ENCODE measurements at regions not wholly inside any gene's neighbourhood (a gene's known extent, or its start where the extent isn't known, plus 50 kb on each side); places are given as distances from the start of the nearest gene placed in this dataset.
A peak's percentile ranks its signal among the peaks of the same experiment; 100 is the strongest.

- H3K4me2 ChIP-seq (ENCODE audit: low read depth, low read length): no peak overlapping the region
- H3K4me3 ChIP-seq (replicated peaks in 1 of 3; ENCODE audit: insufficient read depth in 1 of 3, low read depth in 2 of 3, low read length in 3 of 3): no peak overlapping the region
- H3K27ac ChIP-seq (ENCODE audit: extremely low read length, insufficient read depth, low read length): no peak overlapping the region
- intact Hi-C loops (cut with micrococcal nuclease; ENCODE audit: unreplicated experiment) (no loop called here), in situ Hi-C loops (cut with HindIII; ENCODE audit: extremely low pct_ligation_motif_present, low pct_unique_long_range_greater_than_20kb) (no loop called here)
- ATAC-seq (no peak), FAIRE-seq (no peak), DNase-seq (ENCODE audit: low spot score) (no peak)
- no peaks in the 10 kb centered on the region for H3K36me3 ChIP-seq (replicated peaks in 1 of 2; ENCODE audit: control insufficient read depth in 1 of 2, insufficient read depth in 2 of 2, low read length in 2 of 2)
- no peak overlapping the region for H2AFZ ChIP-seq (ENCODE audit: low read length)
- no peaks in the 10 kb centered on the region for H3K79me2 ChIP-seq (ENCODE audit: insufficient read depth, low read length)
- peaks cover 7% of the 10 kb centered on the region; the same call in 1 of the 2 replicates for H3K9me3 ChIP-seq (ENCODE audit: low read length)
- ChIA-PET POLR2A (no interaction called here), CTCF (ENCODE audit: low intra/inter-chr PET ratio, low total read pairs) (no interaction called here)
- H3K9ac ChIP-seq (ENCODE audit: insufficient read depth, low read depth, low read length): no peak overlapping the region
- H3K4me1 ChIP-seq (ENCODE audit: insufficient read depth, low read length): peaks cover 28% of the 10 kb centered on the region
- no peak for TF ChIP-seq POLR2AphosphoS2 (IDR thresholded peaks at IDR 0.05; ENCODE audit: low read depth, low read length)
- TF ChIP-seq ZNF749 (CRISPR knock-in tag; IDR thresholded peaks at IDR 0.05; ENCODE audit: borderline replicate concordance): no peak
- TF ChIP-seq ZNF564 (CRISPR knock-in tag; IDR thresholded peaks at IDR 0.05): peak; percentile 95
- TF ChIP-seq KDM5B (CRISPR knock-in tag; IDR thresholded peaks at IDR 0.05; ENCODE audit: borderline replicate concordance): no peak
- no peak for TF ChIP-seq GTF3A (CRISPR knock-in tag; conservative IDR thresholded peaks at IDR 0.05)
- H3K27me3 ChIP-seq (ENCODE audit: control insufficient read depth in 1 of 2, insufficient read depth in 2 of 2, low read length in 2 of 2): no peaks in the 10 kb centered on the region
- BruUV-seq (replicated peaks): no TSS peak
- no peaks in the 10 kb centered on the region for H4K20me1 ChIP-seq (ENCODE audit: insufficient read depth, low read length)
Measured at GRCh38 chr6:95794749-95795148, 217.4 kb downstream of the MANEA start.

GRCh38 chr6:95795927-95796326 is 218.6 kb downstream of the MANEA start:
- Histone ChIP-seq H3K79me2 (ENCODE audit: insufficient read depth, low read length) (no peaks in the 10 kb centered on the region), H3K4me2 (ENCODE audit: low read depth, low read length) (no peak overlapping the region), H3K27me3 (ENCODE audit: control insufficient read depth in 1 of 2, insufficient read depth in 2 of 2, low read length in 2 of 2) (no peaks in the 10 kb centered on the region), H3K36me3 (replicated peaks in 1 of 2; ENCODE audit: control insufficient read depth in 1 of 2, insufficient read depth in 2 of 2, low read length in 2 of 2) (no peaks in the 10 kb centered on the region), H3K4me1 (ENCODE audit: insufficient read depth, low read length) (peaks cover 21% of the 10 kb centered on the region), H3K9me3 (ENCODE audit: low read length) (peaks cover 9% of the 10 kb centered on the region; the same call in 1 of the 2 replicates), H4K20me1 (ENCODE audit: insufficient read depth, low read length) (no peaks in the 10 kb centered on the region), H3K4me3 (replicated peaks in 1 of 3; ENCODE audit: insufficient read depth in 1 of 3, low read depth in 2 of 3, low read length in 3 of 3) (no peak overlapping the region), H3K27ac (ENCODE audit: extremely low read length, insufficient read depth, low read length) (no peak overlapping the region), H3K9ac (ENCODE audit: insufficient read depth, low read depth, low read length) (no peak overlapping the region), H2AFZ (ENCODE audit: low read length) (no peak overlapping the region)
- FAIRE-seq (no peak), DNase-seq (ENCODE audit: low spot score) (peak; percentile 46), ATAC-seq (peak; percentile 74)
- ChIA-PET POLR2A (no interaction called here), CTCF (ENCODE audit: low intra/inter-chr PET ratio, low total read pairs) (no interaction called here)
- TF ChIP-seq MBD4 (IDR thresholded peaks at IDR 0.05; ENCODE audit: borderline replicate concordance, low read length) (no peak), KAT2B (IDR thresholded peaks at IDR 0.05; ENCODE audit: borderline replicate concordance, low read depth, low read length) (no peak), HOMEZ (CRISPR knock-in tag; IDR thresholded peaks at IDR 0.05; ENCODE audit: low read depth) (peak; percentile 74; the same call in 1 of the 2 replicates), HBP1 (CRISPR knock-in tag; IDR thresholded peaks at IDR 0.05; ENCODE audit: low read depth) (no peak), ATF4 (CRISPR knock-in tag; IDR thresholded peaks at IDR 0.05) (no peak), YY1 (IDR thresholded peaks at IDR 0.05; ENCODE audit: insufficient read depth, insufficient replicate concordance, low read depth, low read length) (no peak), ZFP90 (CRISPR knock-in tag; IDR thresholded peaks at IDR 0.05; ENCODE audit: borderline replicate concordance) (no peak), PPARG (CRISPR knock-in tag; conservative IDR thresholded peaks at IDR 0.05) (no peak), ZNF557 (CRISPR knock-in tag; IDR thresholded peaks at IDR 0.05) (no peak), ZNF644 (CRISPR knock-in tag; IDR thresholded peaks at IDR 0.05; ENCODE audit: low read depth) (peak; percentile 79), FOSL2 (CRISPR knock-in tag; IDR thresholded peaks at IDR 0.05) (peak; percentile 47; the same call in 1 of the 2 replicates), PRMT3 (CRISPR knock-in tag; IDR thresholded peaks at IDR 0.05; ENCODE audit: borderline replicate concordance, low read depth) (no peak), MED8 (CRISPR knock-in tag; IDR thresholded peaks at IDR 0.05; ENCODE audit: insufficient replicate concordance) (no peak)
- BruUV-seq (replicated peaks): no TSS peak
- intact Hi-C loops (cut with micrococcal nuclease; ENCODE audit: unreplicated experiment): no loop called here
- in situ Hi-C loops (cut with HindIII; ENCODE audit: extremely low pct_ligation_motif_present, low pct_unique_long_range_greater_than_20kb): no loop called here

Data from HepG2 (cell line).